Liver (tissue), 8 donors: ENCODE measurements at regions not wholly inside any gene's neighbourhood (a gene's known extent, or its start where the extent isn't known, plus 50 kb on each side); places are given as distances from the start of the nearest gene placed in this dataset.

Source experiments
- DNase-seq: peaks from one replicate; pipeline ENCODE4 v3.0.0-alpha.2; 2017; ENCODE audit warnings: low spot score
- H3K27ac ChIP-seq, 2 donors: one replicate each; pipeline ENCODE4 v1.7.0; 2013; ENCODE audit warnings: inconsistent platforms in 2 of 2, low read length in 2 of 2, control low read depth in 1 of 2, low read depth in 1 of 2, mild to moderate bottlenecking in 1 of 2
- H3K27me3 ChIP-seq, 4 donors: one replicate each; pipeline versions ENCODE4 v1.6.1 to v1.7.0; 2013; ENCODE audit warnings: low read length in 3 of 4, inconsistent platforms in 1 of 4, mild to moderate bottlenecking in 1 of 4, moderate library complexity in 1 of 4; ENCODE audit not compliant: control insufficient read depth in 4 of 4, insufficient read depth in 4 of 4
- H3K36me3 ChIP-seq, 4 donors: one replicate each; pipeline versions ENCODE4 v1.6.1 to v1.7.0; 2013; ENCODE audit warnings: low read length in 3 of 4, mild to moderate bottlenecking in 3 of 4, low read depth in 1 of 4, moderate library complexity in 1 of 4; ENCODE audit not compliant: control insufficient read depth in 4 of 4, insufficient read depth in 3 of 4
- H3K4me1 ChIP-seq, 4 donors: one replicate each; pipeline versions ENCODE4 v1.6.1 to v1.7.0; 2013; ENCODE audit warnings: low read length in 3 of 4, mild to moderate bottlenecking in 3 of 4, moderate library complexity in 1 of 4; ENCODE audit not compliant: control insufficient read depth in 4 of 4, insufficient read depth in 4 of 4
- H3K4me3 ChIP-seq, 3 donors: one replicate each; pipeline versions ENCODE4 v1.6.1 to v1.7.0; 2013; ENCODE audit warnings: low read length in 3 of 3, control low read depth in 1 of 3, low read depth in 1 of 3, mild to moderate bottlenecking in 1 of 3
- H3K9ac ChIP-seq, 2 donors: one replicate each; pipeline ENCODE4 v1.7.0; 2013; ENCODE audit warnings: low read length in 2 of 2, mild to moderate bottlenecking in 2 of 2, moderate library complexity in 2 of 2, control low read depth in 1 of 2, low read depth in 1 of 2
- H3K9me3 ChIP-seq, 4 donors: one replicate each; pipeline versions ENCODE4 v1.6.1 to v1.7.0; 2013; ENCODE audit warnings: low read length in 3 of 4; ENCODE audit not compliant: control insufficient read depth in 4 of 4
- ATF3 ChIP-seq: IDR thresholded peaks from 2 replicates; pipeline ENCODE4 v1.6.1; 2016; ENCODE audit warnings: antibody characterized with exemption
- EGR1 ChIP-seq, 2 donors: IDR thresholded peaks; 2 replicates each; pipeline ENCODE4 v1.6.1; 2016 to 2018; ENCODE audit warnings: antibody characterized with exemption in 2 of 2, low read depth in 2 of 2
- FOXA1 ChIP-seq: IDR thresholded peaks from 2 replicates; pipeline ENCODE4 v1.6.1; 2016; ENCODE audit warnings: antibody characterized with exemption
- FOXA2 ChIP-seq: IDR thresholded peaks from 2 replicates; pipeline ENCODE4 v1.6.1; 2016; ENCODE audit warnings: antibody characterized with exemption
- GABPA ChIP-seq, 2 donors: IDR thresholded peaks in 1 of 2; conservative IDR thresholded peaks in 1 of 2; 2 replicates each; pipeline ENCODE4 v1.6.1; 2016; ENCODE audit warnings: antibody characterized with exemption in 2 of 2, mild to moderate bottlenecking in 1 of 2, moderate library complexity in 1 of 2
- HNF4A ChIP-seq, 2 donors: conservative IDR thresholded peaks; 2 replicates each; pipeline ENCODE4 v1.6.1; 2016; ENCODE audit warnings: antibody characterized with exemption in 2 of 2, mild to moderate bottlenecking in 2 of 2
- HNF4G ChIP-seq: IDR thresholded peaks from 2 replicates; pipeline ENCODE4 v1.6.1; 2016; ENCODE audit warnings: antibody characterized with exemption
- JUND ChIP-seq, 2 donors: IDR thresholded peaks; 2 replicates each; pipeline ENCODE4 v1.6.1; 2016; ENCODE audit warnings: antibody characterized with exemption in 2 of 2
- MAX ChIP-seq: IDR thresholded peaks from 2 replicates; pipeline ENCODE4 v1.6.1; 2016; ENCODE audit warnings: antibody characterized with exemption
- NR2F2 ChIP-seq: IDR thresholded peaks from 2 replicates; pipeline ENCODE4 v1.6.1; 2016; ENCODE audit warnings: antibody characterized with exemption
- RAD21 ChIP-seq, 2 donors: IDR thresholded peaks; 2 replicates each; pipeline ENCODE4 v1.6.1; 2016; ENCODE audit warnings: antibody characterized with exemption in 2 of 2, mild to moderate bottlenecking in 2 of 2
- REST ChIP-seq: IDR thresholded peaks from 2 replicates; pipeline ENCODE4 v1.6.1; 2016; ENCODE audit warnings: antibody characterized with exemption, mild to moderate bottlenecking
- RXRA ChIP-seq, 2 donors: IDR thresholded peaks; 2 replicates each; pipeline ENCODE4 v1.6.1; 2017 to 2018; ENCODE audit warnings: antibody characterized with exemption in 2 of 2, mild to moderate bottlenecking in 1 of 2
- SP1 ChIP-seq: IDR thresholded peaks from 2 replicates; pipeline ENCODE4 v1.6.1; 2018; ENCODE audit warnings: antibody characterized with exemption, mild to moderate bottlenecking
- TAF1 ChIP-seq: conservative IDR thresholded peaks from 2 replicates; pipeline ENCODE4 v1.6.1; 2016; ENCODE audit warnings: antibody characterized with exemption, mild to moderate bottlenecking
- YY1 ChIP-seq: IDR thresholded peaks from 2 replicates; pipeline ENCODE4 v1.6.1; 2016; ENCODE audit warnings: antibody characterized with exemption, mild to moderate bottlenecking
- WGBS: extraction: QIAGEN DNeasy Blood & Tissue Kit; methylation state at CpG from one replicate; pipeline ENCODE4 v1.1.7; 2013; 5-methylcytosine and 5-hydroxymethylcytosine counted together
- TF ChIP-seq, protein P1 (sequence below): fragments of 150-350 bp; IDR thresholded peaks from 2 replicates; pipeline ENCODE4 v1.5.1; 2017; ENCODE audit warnings: improper control_type of control experiment, low read depth, low read length; ENCODE audit not compliant: missing input control
- TF ChIP-seq, protein P2 (sequence below): IDR thresholded peaks from 2 replicates; pipeline ENCODE4 v1.6.1; 2016; ENCODE audit warnings: antibody characterized with exemption
- donor health status: healthy.
- donor health status: healthy.
- donor health status: healthy.
- donor health status: healthy.
- donor health status: healthy.

- Histone ChIP-seq H3K36me3 (peaks cover 0 to 1% (median 0%) of the 10 kb centered on the region in 4 donors), H3K4me1 (peaks cover 0 to 5% (median 2%) of the 10 kb centered on the region in 4 donors), H3K9me3 (no peaks in the 10 kb centered on the region), H3K27me3 (no peaks in the 10 kb centered on the region), H3K27ac (no peak overlapping the region), H3K4me3 (no peak overlapping the region), H3K9ac (no peak overlapping the region)
- no peak for DNase-seq
- WGBS, result 34% methylated on average over 8 of the region's 8 CpGs
- peak in 1 of 2 donors; percentile 19 for TF ChIP-seq RXRA (IDR thresholded peaks at IDR 0.05)
- TF ChIP-seq, protein P1, sequence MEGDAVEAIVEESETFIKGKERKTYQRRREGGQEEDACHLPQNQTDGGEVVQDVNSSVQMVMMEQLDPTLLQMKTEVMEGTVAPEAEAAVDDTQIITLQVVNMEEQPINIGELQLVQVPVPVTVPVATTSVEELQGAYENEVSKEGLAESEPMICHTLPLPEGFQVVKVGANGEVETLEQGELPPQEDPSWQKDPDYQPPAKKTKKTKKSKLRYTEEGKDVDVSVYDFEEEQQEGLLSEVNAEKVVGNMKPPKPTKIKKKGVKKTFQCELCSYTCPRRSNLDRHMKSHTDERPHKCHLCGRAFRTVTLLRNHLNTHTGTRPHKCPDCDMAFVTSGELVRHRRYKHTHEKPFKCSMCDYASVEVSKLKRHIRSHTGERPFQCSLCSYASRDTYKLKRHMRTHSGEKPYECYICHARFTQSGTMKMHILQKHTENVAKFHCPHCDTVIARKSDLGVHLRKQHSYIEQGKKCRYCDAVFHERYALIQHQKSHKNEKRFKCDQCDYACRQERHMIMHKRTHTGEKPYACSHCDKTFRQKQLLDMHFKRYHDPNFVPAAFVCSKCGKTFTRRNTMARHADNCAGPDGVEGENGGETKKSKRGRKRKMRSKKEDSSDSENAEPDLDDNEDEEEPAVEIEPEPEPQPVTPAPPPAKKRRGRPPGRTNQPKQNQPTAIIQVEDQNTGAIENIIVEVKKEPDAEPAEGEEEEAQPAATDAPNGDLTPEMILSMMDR, result no peak
- TF ChIP-seq NR2F2, result no peak
- TF ChIP-seq GABPA (IDR thresholded peaks at IDR 0.05 in 1 of 2, conservative IDR thresholded peaks at IDR 0.05 in 1 of 2), result no peak
- no peak for TF ChIP-seq YY1
- TF ChIP-seq, protein P2, sequence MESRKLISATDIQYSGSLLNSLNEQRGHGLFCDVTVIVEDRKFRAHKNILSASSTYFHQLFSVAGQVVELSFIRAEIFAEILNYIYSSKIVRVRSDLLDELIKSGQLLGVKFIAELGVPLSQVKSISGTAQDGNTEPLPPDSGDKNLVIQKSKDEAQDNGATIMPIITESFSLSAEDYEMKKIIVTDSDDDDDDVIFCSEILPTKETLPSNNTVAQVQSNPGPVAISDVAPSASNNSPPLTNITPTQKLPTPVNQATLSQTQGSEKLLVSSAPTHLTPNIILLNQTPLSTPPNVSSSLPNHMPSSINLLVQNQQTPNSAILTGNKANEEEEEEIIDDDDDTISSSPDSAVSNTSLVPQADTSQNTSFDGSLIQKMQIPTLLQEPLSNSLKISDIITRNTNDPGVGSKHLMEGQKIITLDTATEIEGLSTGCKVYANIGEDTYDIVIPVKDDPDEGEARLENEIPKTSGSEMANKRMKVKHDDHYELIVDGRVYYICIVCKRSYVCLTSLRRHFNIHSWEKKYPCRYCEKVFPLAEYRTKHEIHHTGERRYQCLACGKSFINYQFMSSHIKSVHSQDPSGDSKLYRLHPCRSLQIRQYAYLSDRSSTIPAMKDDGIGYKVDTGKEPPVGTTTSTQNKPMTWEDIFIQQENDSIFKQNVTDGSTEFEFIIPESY, result no peak
- TF ChIP-seq EGR1 (IDR thresholded peaks at IDR 0.05; ENCODE audit: low read depth in 2 of 2), result no peak
- no peak for TF ChIP-seq TAF1
- no peak for TF ChIP-seq RAD21 (IDR thresholded peaks at IDR 0.05)
- TF ChIP-seq FOXA1, result no peak
- no peak for TF ChIP-seq HNF4G
- no peak for TF ChIP-seq ATF3
- TF ChIP-seq HNF4A (conservative IDR thresholded peaks at IDR 0.05), result peak; percentile 58 to 60
- no peak for TF ChIP-seq FOXA2
- TF ChIP-seq SP1, result no peak
- no peak for TF ChIP-seq MAX
- TF ChIP-seq JUND (IDR thresholded peaks at IDR 0.05), result no peak
- no peak for TF ChIP-seq REST
These were observed 303.8 kb upstream of the NEGR1 start for GRCh38 chr1:72586023-72586685.
